ENCODE measurements at regions not wholly inside any gene's neighbourhood (a gene's known extent, or its start where the extent isn't known, plus 50 kb on each side); places are given as distances from the start of the nearest gene placed in this dataset.

DNA sequence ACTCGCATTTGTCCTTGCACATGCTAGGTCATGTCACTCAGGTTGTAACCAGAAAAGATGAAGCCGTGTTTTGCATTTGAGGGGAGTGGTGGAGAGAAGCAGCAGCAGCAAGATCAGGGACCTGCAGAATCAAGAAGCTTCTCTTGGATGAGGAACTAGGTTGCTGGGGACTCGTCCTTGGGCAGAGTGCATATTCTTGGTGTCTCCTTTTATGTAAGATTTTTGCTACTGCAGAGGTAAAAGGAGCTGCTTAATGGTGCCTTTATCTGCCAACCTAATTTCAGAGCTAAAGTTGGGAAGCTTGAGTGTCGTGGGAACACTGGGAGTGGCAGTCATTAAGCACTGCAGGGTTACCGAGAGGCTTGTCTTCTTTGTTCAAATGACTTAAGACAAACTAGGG lies 236.5 kb downstream of the MAP2K4 start:
- no peaks in the 10 kb centered on the region for H3K27me3 ChIP-seq (ENCODE audit: insufficient read depth, low read length, poor library complexity, severe bottlenecking)
- Mint-ChIP-seq H3K4me3 (no peak overlapping the region), H3K27ac (no peak overlapping the region), H3K4me1 (no peaks in the 10 kb centered on the region), H3K9me3 (no peaks in the 10 kb centered on the region), H3K27me3 (no peaks in the 10 kb centered on the region), H3K36me3 (no peaks in the 10 kb centered on the region)
- H3K4me3 ChIP-seq (ENCODE audit: low read length), result no peak overlapping the region
- H3K36me3 ChIP-seq (ENCODE audit: insufficient read depth, low read length), result no peaks in the 10 kb centered on the region
- no peaks in the 10 kb centered on the region for H3K4me1 ChIP-seq (ENCODE audit: insufficient read depth, low read length)
- no peaks in the 10 kb centered on the region for H3K9me3 ChIP-seq (ENCODE audit: low read length)
- ChIA-PET POLR2A (no interaction called here), CTCF (interaction anchor here (1.5 kb wide), 1 partner anchor 9 kb away, joined by 3 read pairs; no protein-coding TSS in a partner anchor)
- no peak overlapping the region for H3K27ac ChIP-seq (ENCODE audit: low read depth, low read length)
- no peak for DNase-seq

DNA sequence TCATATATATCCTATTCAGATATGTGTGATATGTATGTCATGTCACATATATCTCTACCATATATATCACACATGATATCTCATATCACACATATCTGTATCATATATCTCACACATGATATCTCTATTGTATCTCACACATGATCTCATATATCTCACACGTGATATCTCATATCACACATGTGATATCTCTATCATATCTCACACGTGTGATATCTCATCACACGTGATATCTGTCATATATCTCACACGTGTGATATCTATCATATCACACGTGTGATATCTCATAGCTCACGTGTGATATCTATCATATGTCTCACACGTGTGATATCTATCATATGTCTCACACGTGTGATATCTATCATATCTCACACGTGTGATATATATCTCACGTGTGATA lies 240.7 kb downstream of the MAP2K4 start:
- no peaks in the 10 kb centered on the region for H3K9me3 ChIP-seq (ENCODE audit: low read length)
- H3K4me3 Mint-ChIP-seq, result no peak overlapping the region
- no peaks in the 10 kb centered on the region for H3K36me3 ChIP-seq (ENCODE audit: insufficient read depth, low read length)
- no peaks in the 10 kb centered on the region for H3K27me3 Mint-ChIP-seq
- ChIA-PET POLR2A (no interaction called here), CTCF (no interaction called here)
- H3K27ac Mint-ChIP-seq, result no peak overlapping the region
- peaks cover 0 to 2% (median 0%) of the 10 kb centered on the region in 5 donors for H3K9me3 Mint-ChIP-seq
- no peaks in the 10 kb centered on the region for H3K4me1 ChIP-seq (ENCODE audit: insufficient read depth, low read length)
- H3K4me1 Mint-ChIP-seq, result no peaks in the 10 kb centered on the region
- DNase-seq, result no peak
- H3K4me3 ChIP-seq (ENCODE audit: low read length), result no peak overlapping the region
- H3K27me3 ChIP-seq (ENCODE audit: insufficient read depth, low read length, poor library complexity, severe bottlenecking), result no peaks in the 10 kb centered on the region
- no peak overlapping the region for H3K27ac ChIP-seq (ENCODE audit: low read depth, low read length)
- no peaks in the 10 kb centered on the region for H3K36me3 Mint-ChIP-seq

DNA sequence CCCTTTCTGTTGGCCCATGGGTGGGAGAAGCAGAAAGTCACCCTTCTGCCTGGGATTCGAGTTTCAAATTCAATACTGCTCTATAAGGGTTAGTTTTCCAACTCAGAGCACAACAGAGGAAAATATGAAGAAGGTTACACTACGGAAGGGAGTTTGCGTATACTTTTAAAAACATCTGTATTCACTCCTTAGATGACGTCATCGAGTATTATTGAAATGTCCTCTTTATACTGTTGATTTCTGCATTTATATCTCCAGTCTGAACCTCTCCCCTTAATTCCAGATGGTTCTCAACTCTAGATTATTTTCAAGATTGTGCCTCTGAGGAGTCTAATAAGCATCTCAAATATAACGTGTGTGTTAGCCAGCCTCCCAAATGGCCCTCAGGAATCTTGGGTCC lies 249.1 kb downstream of the MAP2K4 start:
- Mint-ChIP-seq H3K36me3 (no peaks in the 10 kb centered on the region), H3K9me3 (peaks cover 4 to 18% (median 9%) of the 10 kb centered on the region in 5 donors), H3K27ac (no peak overlapping the region), H3K4me1 (no peaks in the 10 kb centered on the region), H3K4me3 (no peak overlapping the region), H3K27me3 (peaks cover 0 to 2% of the 10 kb centered on the region in 2 donors)
- no peak for DNase-seq
- POLR2A ChIA-PET, result no interaction called here
- Histone ChIP-seq H3K9me3 (ENCODE audit: low read length) (no peaks in the 10 kb centered on the region), H3K4me1 (ENCODE audit: insufficient read depth, low read length) (no peaks in the 10 kb centered on the region), H3K4me3 (ENCODE audit: low read length) (no peak overlapping the region), H3K36me3 (ENCODE audit: insufficient read depth, low read length) (no peaks in the 10 kb centered on the region), H3K27ac (ENCODE audit: low read depth, low read length) (no peak overlapping the region), H3K27me3 (ENCODE audit: insufficient read depth, low read length, poor library complexity, severe bottlenecking) (no peaks in the 10 kb centered on the region)
- CTCF ChIA-PET, result no interaction called here

DNA sequence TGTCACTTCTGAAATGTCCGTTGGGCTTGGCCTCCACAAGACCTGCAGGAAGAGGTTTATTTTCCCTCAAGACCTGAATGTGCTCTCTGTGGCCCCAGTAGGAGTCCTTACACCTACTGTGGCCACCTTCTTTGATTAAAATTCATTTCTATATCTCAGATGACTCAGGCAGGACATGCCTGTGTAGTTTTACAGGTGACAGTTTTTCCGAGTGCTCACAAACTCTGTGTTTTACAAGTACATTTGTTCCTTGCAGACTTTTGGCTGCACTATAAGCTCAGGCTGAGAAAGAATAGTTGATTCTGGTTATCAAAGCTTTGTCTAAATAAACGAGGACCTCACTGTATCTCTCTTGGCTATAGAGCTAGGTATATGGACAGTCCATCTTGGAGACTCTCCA lies 257.1 kb downstream of the MAP2K4 start:
- Histone ChIP-seq H3K27ac (ENCODE audit: low read depth, low read length) (no peak overlapping the region), H3K36me3 (ENCODE audit: insufficient read depth, low read length) (no peaks in the 10 kb centered on the region), H3K27me3 (ENCODE audit: insufficient read depth, low read length, poor library complexity, severe bottlenecking) (no peaks in the 10 kb centered on the region), H3K4me1 (ENCODE audit: insufficient read depth, low read length) (no peaks in the 10 kb centered on the region), H3K4me3 (ENCODE audit: low read length) (no peak overlapping the region), H3K9me3 (ENCODE audit: low read length) (no peaks in the 10 kb centered on the region)
- Mint-ChIP-seq H3K27ac (no peak overlapping the region), H3K4me1 (no peaks in the 10 kb centered on the region), H3K4me3 (no peak overlapping the region), H3K36me3 (no peaks in the 10 kb centered on the region), H3K27me3 (peaks cover 0 to 2% of the 10 kb centered on the region in 2 donors), H3K9me3 (peaks cover 4 to 13% (median 8%) of the 10 kb centered on the region in 5 donors)
- ChIA-PET CTCF (no interaction called here), POLR2A (no interaction called here)
- DNase-seq, result no peak

DNA sequence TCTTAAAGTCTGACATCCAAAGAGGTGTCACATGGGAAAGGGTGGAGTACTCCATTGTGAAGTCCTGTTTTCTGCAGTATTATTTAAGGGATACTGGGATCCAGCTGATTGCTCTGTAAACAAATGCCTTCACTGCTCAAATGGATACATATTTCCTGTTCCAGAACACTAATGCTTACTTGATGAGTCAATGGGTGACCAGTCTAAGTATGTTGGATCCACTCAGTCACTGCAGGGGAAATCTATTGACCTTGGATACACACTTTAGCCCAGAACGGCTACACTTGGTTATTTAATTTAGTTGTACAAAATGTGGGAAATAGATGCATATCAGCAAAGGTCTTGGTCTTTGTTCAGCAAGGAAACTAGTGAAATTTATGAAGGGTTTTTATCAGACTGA lies 261.4 kb downstream of the MAP2K4 start:
- Histone ChIP-seq H3K4me3 (ENCODE audit: low read length) (no peak overlapping the region), H3K27ac (ENCODE audit: low read depth, low read length) (no peak overlapping the region), H3K27me3 (ENCODE audit: insufficient read depth, low read length, poor library complexity, severe bottlenecking) (no peaks in the 10 kb centered on the region), H3K9me3 (ENCODE audit: low read length) (no peaks in the 10 kb centered on the region), H3K4me1 (ENCODE audit: insufficient read depth, low read length) (no peaks in the 10 kb centered on the region), H3K36me3 (ENCODE audit: insufficient read depth, low read length) (no peaks in the 10 kb centered on the region)
- H3K9me3 Mint-ChIP-seq, result peaks cover 0 to 7% (median 0%) of the 10 kb centered on the region in 5 donors
- DNase-seq, result no peak
- CTCF ChIA-PET, result no interaction called here
- H3K4me1 Mint-ChIP-seq, result no peaks in the 10 kb centered on the region
- POLR2A ChIA-PET, result no interaction called here
- H3K36me3 Mint-ChIP-seq, result no peaks in the 10 kb centered on the region
- H3K4me3 Mint-ChIP-seq, result no peak overlapping the region
- H3K27me3 Mint-ChIP-seq, result peaks cover 0 to under 1% of the 10 kb centered on the region in 2 donors
- H3K27ac Mint-ChIP-seq, result peak overlapping the region in 1 of 8 donors; percentile 38

DNA sequence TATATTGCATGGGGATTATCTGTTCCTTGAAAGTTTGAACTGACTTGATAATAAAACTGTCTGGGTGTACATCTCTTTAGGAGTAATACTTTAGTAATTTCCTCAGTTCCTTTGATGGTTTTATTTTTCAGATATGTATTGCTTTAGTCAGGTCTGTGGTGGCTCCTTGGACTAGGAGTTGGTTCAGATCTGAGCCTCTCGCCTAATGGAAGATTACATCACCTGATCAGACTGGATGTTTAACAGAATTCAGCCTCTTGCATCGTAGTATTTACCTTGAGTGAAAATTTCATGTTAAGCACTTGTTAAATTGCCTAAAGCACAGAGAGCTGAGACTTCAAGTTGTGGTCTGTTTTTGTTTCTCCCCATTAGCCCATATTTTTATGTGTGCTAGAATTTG lies 267.3 kb downstream of the MAP2K4 start:
- DNase-seq, result no peak
- no peaks in the 10 kb centered on the region for H3K4me1 ChIP-seq (ENCODE audit: insufficient read depth, low read length)
- POLR2A ChIA-PET, result no interaction called here
- no peak overlapping the region for H3K27ac Mint-ChIP-seq
- no peak overlapping the region for H3K4me3 ChIP-seq (ENCODE audit: low read length)
- no peaks in the 10 kb centered on the region for H3K36me3 Mint-ChIP-seq
- CTCF ChIA-PET, result no interaction called here
- H3K9me3 Mint-ChIP-seq, result peaks cover 0 to 4% (median 0%) of the 10 kb centered on the region in 5 donors
- H3K27ac ChIP-seq (ENCODE audit: low read depth, low read length), result no peak overlapping the region
- H3K36me3 ChIP-seq (ENCODE audit: insufficient read depth, low read length), result no peaks in the 10 kb centered on the region
- no peak overlapping the region for H3K4me3 Mint-ChIP-seq
- H3K27me3 ChIP-seq (ENCODE audit: insufficient read depth, low read length, poor library complexity, severe bottlenecking), result no peaks in the 10 kb centered on the region
- no peaks in the 10 kb centered on the region for H3K9me3 ChIP-seq (ENCODE audit: low read length)
- H3K27me3 Mint-ChIP-seq, result no peaks in the 10 kb centered on the region
- no peaks in the 10 kb centered on the region for H3K4me1 Mint-ChIP-seq

DNA sequence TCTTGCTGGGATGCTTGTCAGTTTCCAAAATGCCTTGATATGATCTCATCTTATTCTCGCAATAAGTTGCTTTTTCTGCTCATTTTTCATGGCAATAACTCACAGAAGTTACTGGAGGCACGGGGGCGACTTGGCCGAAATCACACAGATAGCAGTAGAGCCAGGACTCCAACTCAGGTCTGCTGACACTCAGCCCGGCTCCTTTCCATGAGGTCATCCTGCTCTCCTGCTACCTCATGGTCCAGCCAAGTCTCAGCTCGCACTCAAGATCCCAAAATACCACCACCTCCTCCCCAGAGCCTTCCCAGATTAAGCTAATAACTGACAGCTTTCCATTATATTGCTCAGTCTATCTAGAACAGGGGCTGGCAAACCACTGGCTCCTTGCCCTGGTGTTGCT lies 269.5 kb downstream of the MAP2K4 start:
- H3K4me1 ChIP-seq (ENCODE audit: insufficient read depth, low read length), result no peaks in the 10 kb centered on the region
- DNase-seq, result no peak
- no peak overlapping the region for H3K4me3 ChIP-seq (ENCODE audit: low read length)
- H3K36me3 ChIP-seq (ENCODE audit: insufficient read depth, low read length), result no peaks in the 10 kb centered on the region
- Mint-ChIP-seq H3K27ac (no peak overlapping the region), H3K36me3 (no peaks in the 10 kb centered on the region), H3K9me3 (peaks cover 0 to 4% (median 0%) of the 10 kb centered on the region in 5 donors), H3K4me3 (no peak overlapping the region), H3K27me3 (no peaks in the 10 kb centered on the region), H3K4me1 (no peaks in the 10 kb centered on the region)
- H3K27me3 ChIP-seq (ENCODE audit: insufficient read depth, low read length, poor library complexity, severe bottlenecking), result no peaks in the 10 kb centered on the region
- ChIA-PET POLR2A (no interaction called here), CTCF (interaction anchor here (1.2 kb wide), 1 partner anchor 11 kb away, joined by 3 read pairs; no protein-coding TSS in a partner anchor)
- no peak overlapping the region for H3K27ac ChIP-seq (ENCODE audit: low read depth, low read length)
- H3K9me3 ChIP-seq (ENCODE audit: low read length), result no peaks in the 10 kb centered on the region

DNA sequence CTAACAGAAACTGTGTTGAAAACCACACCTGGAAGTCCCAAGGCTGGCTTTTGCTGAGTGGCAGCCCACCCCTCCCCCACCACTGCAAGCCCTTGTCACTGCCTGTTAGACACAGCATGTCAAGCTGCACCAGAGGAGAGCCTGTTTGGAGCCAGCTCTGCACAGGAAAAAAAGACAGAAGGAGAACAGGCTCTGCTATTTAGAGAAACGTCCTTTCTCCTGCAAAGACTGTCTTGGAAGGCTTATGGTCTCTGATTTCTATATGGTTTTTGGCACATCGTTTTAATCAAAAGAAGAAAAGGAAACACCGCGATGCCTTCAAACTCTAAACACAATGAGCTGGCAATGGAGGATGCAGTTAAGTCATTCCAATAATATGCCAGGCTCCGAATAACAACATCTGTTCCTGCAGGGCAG lies 275.5 kb downstream of the MAP2K4 start:
- H3K4me3 ChIP-seq (ENCODE audit: low read length), result no peak overlapping the region
- Mint-ChIP-seq H3K9me3 (peaks cover 0 to 4% (median 0%) of the 10 kb centered on the region in 5 donors), H3K27me3 (no peaks in the 10 kb centered on the region), H3K36me3 (no peaks in the 10 kb centered on the region), H3K4me3 (no peak overlapping the region), H3K4me1 (no peaks in the 10 kb centered on the region), H3K27ac (no peak overlapping the region)
- DNase-seq, result no peak
- H3K4me1 ChIP-seq (ENCODE audit: insufficient read depth, low read length), result no peaks in the 10 kb centered on the region
- no peak overlapping the region for H3K27ac ChIP-seq (ENCODE audit: low read depth, low read length)
- no peaks in the 10 kb centered on the region for H3K27me3 ChIP-seq (ENCODE audit: insufficient read depth, low read length, poor library complexity, severe bottlenecking)
- H3K36me3 ChIP-seq (ENCODE audit: insufficient read depth, low read length), result no peaks in the 10 kb centered on the region
- no peaks in the 10 kb centered on the region for H3K9me3 ChIP-seq (ENCODE audit: low read length)
- CTCF ChIA-PET, result no interaction called here
- POLR2A ChIA-PET, result no interaction called here

DNA sequence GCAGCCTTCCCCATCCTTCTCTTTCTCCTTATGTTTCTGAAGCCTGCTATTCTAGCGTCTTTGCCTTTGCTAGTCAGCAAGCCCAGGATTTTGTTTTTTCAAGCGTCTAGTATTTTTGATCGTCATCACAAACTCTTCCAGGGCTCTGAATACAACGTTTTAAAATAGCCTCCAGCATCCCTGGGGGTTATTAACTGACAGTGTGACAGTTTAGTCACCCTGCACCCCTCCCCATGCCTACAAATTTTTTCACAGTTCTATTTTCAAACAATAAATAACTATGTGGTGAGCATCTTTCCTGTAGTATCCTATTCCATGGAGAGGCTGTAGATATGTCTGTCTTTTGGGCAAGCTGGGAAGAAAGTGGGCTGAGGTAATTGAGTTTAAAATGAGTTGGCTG lies 280.9 kb downstream of the MAP2K4 start:
- Mint-ChIP-seq H3K36me3 (no peaks in the 10 kb centered on the region), H3K27ac (no peak overlapping the region), H3K9me3 (peaks cover 0 to 5% (median 2%) of the 10 kb centered on the region in 5 donors), H3K27me3 (no peaks in the 10 kb centered on the region), H3K4me1 (no peaks in the 10 kb centered on the region), H3K4me3 (no peak overlapping the region)
- H3K9me3 ChIP-seq (ENCODE audit: low read length), result no peaks in the 10 kb centered on the region
- H3K4me3 ChIP-seq (ENCODE audit: low read length), result no peak overlapping the region
- ChIA-PET POLR2A (no interaction called here), CTCF (interaction anchor here (1.1 kb wide), 1 partner anchor 12 kb away, joined by 3 read pairs; no protein-coding TSS in a partner anchor)
- no peaks in the 10 kb centered on the region for H3K4me1 ChIP-seq (ENCODE audit: insufficient read depth, low read length)
- no peaks in the 10 kb centered on the region for H3K27me3 ChIP-seq (ENCODE audit: insufficient read depth, low read length, poor library complexity, severe bottlenecking)
- DNase-seq, result no peak
- H3K36me3 ChIP-seq (ENCODE audit: insufficient read depth, low read length), result no peaks in the 10 kb centered on the region
- H3K27ac ChIP-seq (ENCODE audit: low read depth, low read length), result no peak overlapping the region
